ENCODE measurements at regions not wholly inside any gene's neighbourhood (a gene's known extent, or its start where the extent isn't known, plus 50 kb on each side); places are given as distances from the start of the nearest gene placed in this dataset.
"Not testable (repeated sequence)": the region's sequence is repeated elsewhere in the genome, so short reads cannot be mapped to it uniquely, and the experiment has no call there.

GRCh38 chr2:128646691-128647090, 328.0 kb upstream of the HS6ST1 start:
- H3K9me3 Mint-ChIP-seq: no peaks in the 10 kb centered on the region
- no peak overlapping the region for H3K27ac Mint-ChIP-seq

GRCh38 chr2:128651000-128651399, 332.3 kb upstream of the HS6ST1 start:
- H3K4me3 Mint-ChIP-seq: no peak overlapping the region
- no peaks in the 10 kb centered on the region for H3K9me3 Mint-ChIP-seq
- H3K27me3 Mint-ChIP-seq: peaks cover 4% of the 10 kb centered on the region
- no peaks in the 10 kb centered on the region for H3K36me3 Mint-ChIP-seq
- no peak overlapping the region for H3K27ac Mint-ChIP-seq
- H3K4me1 Mint-ChIP-seq: no peaks in the 10 kb centered on the region

More at GRCh38 chr2:128646691-128647090, 328.0 kb upstream of the HS6ST1 start:
- H3K4me3 Mint-ChIP-seq: no peak overlapping the region
- H3K27me3 Mint-ChIP-seq: no peaks in the 10 kb centered on the region
- no peaks in the 10 kb centered on the region for H3K4me1 Mint-ChIP-seq
- H3K36me3 Mint-ChIP-seq: no peaks in the 10 kb centered on the region

- Mint-ChIP-seq H3K27me3 (peaks cover 4% of the 10 kb centered on the region), H3K9me3 (no peaks in the 10 kb centered on the region), H3K36me3 (no peaks in the 10 kb centered on the region), H3K4me1 (no peaks in the 10 kb centered on the region), H3K4me3 (no peak overlapping the region), H3K27ac (no peak overlapping the region)
Measured at GRCh38 chr2:128654408-128654807, 335.7 kb upstream of the HS6ST1 start.

GRCh38 chr2:128660836-128661235, 342.2 kb upstream of the HS6ST1 start:
- Mint-ChIP-seq H3K27me3 (peaks cover 4% of the 10 kb centered on the region), H3K4me1 (no peaks in the 10 kb centered on the region), H3K4me3 (no peak overlapping the region), H3K36me3 (no peaks in the 10 kb centered on the region), H3K27ac (no peak overlapping the region), H3K9me3 (no peaks in the 10 kb centered on the region)

GRCh38 chr2:128661311-128661710, 342.6 kb upstream of the HS6ST1 start:
- Mint-ChIP-seq H3K27me3 (peaks cover 8% of the 10 kb centered on the region), H3K4me3 (no peak overlapping the region), H3K27ac (no peak overlapping the region), H3K4me1 (no peaks in the 10 kb centered on the region), H3K9me3 (no peaks in the 10 kb centered on the region), H3K36me3 (no peaks in the 10 kb centered on the region)

GRCh38 chr2:128662051-128662471, 343.4 kb upstream of the HS6ST1 start:
- no peaks in the 10 kb centered on the region for H3K36me3 Mint-ChIP-seq
- no peak overlapping the region for H3K4me3 Mint-ChIP-seq
- H3K27ac Mint-ChIP-seq: no peak overlapping the region
- peaks cover 10% of the 10 kb centered on the region for H3K27me3 Mint-ChIP-seq
- no peaks in the 10 kb centered on the region for H3K4me1 Mint-ChIP-seq
- no peaks in the 10 kb centered on the region for H3K9me3 Mint-ChIP-seq

GRCh38 chr2:128663371-128664050, 344.8 kb upstream of the HS6ST1 start:
- H3K27me3 Mint-ChIP-seq: peaks cover 10% of the 10 kb centered on the region
- no peaks in the 10 kb centered on the region for H3K9me3 Mint-ChIP-seq
- no peaks in the 10 kb centered on the region for H3K4me1 Mint-ChIP-seq
- no peaks in the 10 kb centered on the region for H3K36me3 Mint-ChIP-seq
- H3K4me3 Mint-ChIP-seq: no peak overlapping the region
- no peak overlapping the region for H3K27ac Mint-ChIP-seq

- Mint-ChIP-seq H3K4me1 (no peaks in the 10 kb centered on the region), H3K9me3 (no peaks in the 10 kb centered on the region), H3K4me3 (no peak overlapping the region), H3K27ac (no peak overlapping the region), H3K27me3 (peaks cover 10% of the 10 kb centered on the region), H3K36me3 (no peaks in the 10 kb centered on the region)
Measured at GRCh38 chr2:128664499-128664971, 345.9 kb upstream of the HS6ST1 start.

- Mint-ChIP-seq H3K27me3 (peaks cover 10% of the 10 kb centered on the region), H3K27ac (no peak overlapping the region), H3K9me3 (no peaks in the 10 kb centered on the region), H3K36me3 (no peaks in the 10 kb centered on the region), H3K4me3 (no peak overlapping the region), H3K4me1 (no peaks in the 10 kb centered on the region)
Measured at GRCh38 chr2:128665113-128665512, 346.4 kb upstream of the HS6ST1 start.

- Mint-ChIP-seq H3K4me1 (no peaks in the 10 kb centered on the region), H3K4me3 (no peak overlapping the region), H3K9me3 (no peaks in the 10 kb centered on the region), H3K27ac (no peak overlapping the region), H3K27me3 (peaks cover 10% of the 10 kb centered on the region), H3K36me3 (no peaks in the 10 kb centered on the region)
Measured at GRCh38 chr2:128666596-128666995, 347.9 kb upstream of the HS6ST1 start.

GRCh38 chr2:128667391-128667790, 348.7 kb upstream of the HS6ST1 start:
- no peak overlapping the region for H3K4me3 Mint-ChIP-seq
- peaks cover 10% of the 10 kb centered on the region for H3K27me3 Mint-ChIP-seq
- H3K9me3 Mint-ChIP-seq: no peaks in the 10 kb centered on the region
- no peak overlapping the region for H3K27ac Mint-ChIP-seq
- H3K4me1 Mint-ChIP-seq: no peaks in the 10 kb centered on the region
- no peaks in the 10 kb centered on the region for H3K36me3 Mint-ChIP-seq

GRCh38 chr2:128668946-128669345, 350.3 kb upstream of the HS6ST1 start:
- no peaks in the 10 kb centered on the region for H3K36me3 Mint-ChIP-seq
- peaks cover 9% of the 10 kb centered on the region for H3K27me3 Mint-ChIP-seq
- no peak overlapping the region for H3K27ac Mint-ChIP-seq
- H3K4me1 Mint-ChIP-seq: no peaks in the 10 kb centered on the region
- peaks cover 4% of the 10 kb centered on the region for H3K9me3 Mint-ChIP-seq
- H3K4me3 Mint-ChIP-seq: no peak overlapping the region

GRCh38 chr2:128670066-128670465, 351.4 kb upstream of the HS6ST1 start:
- Mint-ChIP-seq H3K27me3 (peaks cover 6% of the 10 kb centered on the region), H3K4me3 (no peak overlapping the region), H3K36me3 (no peaks in the 10 kb centered on the region), H3K9me3 (peaks cover 5% of the 10 kb centered on the region), H3K27ac (no peak overlapping the region), H3K4me1 (no peaks in the 10 kb centered on the region)

GRCh38 chr2:128671981-128672757, 353.5 kb upstream of the HS6ST1 start:
- not testable (repeated sequence) for H3K27ac Mint-ChIP-seq, H3K27me3 Mint-ChIP-seq, H3K9me3 Mint-ChIP-seq, H3K4me3 Mint-ChIP-seq, H3K4me1 Mint-ChIP-seq, H3K36me3 Mint-ChIP-seq

GRCh38 chr2:128679680-128680079, 361.0 kb upstream of the HS6ST1 start:
- not testable (repeated sequence) for H3K4me1 Mint-ChIP-seq, H3K9me3 Mint-ChIP-seq, H3K4me3 Mint-ChIP-seq, H3K27me3 Mint-ChIP-seq, H3K36me3 Mint-ChIP-seq, H3K27ac Mint-ChIP-seq

GRCh38 chr2:128681507-128681906, 362.8 kb upstream of the HS6ST1 start:
- H3K27me3 Mint-ChIP-seq: no peaks in the 10 kb centered on the region
- H3K4me1 Mint-ChIP-seq: peaks cover 3% of the 10 kb centered on the region
- H3K36me3 Mint-ChIP-seq: no peaks in the 10 kb centered on the region
- H3K4me3 Mint-ChIP-seq: no peak overlapping the region
- H3K9me3 Mint-ChIP-seq: no peaks in the 10 kb centered on the region
- H3K27ac Mint-ChIP-seq: no peak overlapping the region

Measured in activated naive CD4-positive, alpha-beta T cell treated with anti-CD3 and anti-CD28 coated beads, Interleukin-2, amount 50 U/mL, for 24 hours (primary cell).